OCI-LY7 (cell line): ENCODE measurements at regions not wholly inside any gene's neighbourhood (a gene's known extent, or its start where the extent isn't known, plus 50 kb on each side); places are given as distances from the start of the nearest gene placed in this dataset.

ENCODE experiments used
- BruUV-seq: library from RNA; stranded (reverse); fragments of 400-500 nt; replicated peaks from 2 replicates; lab custom pipeline; 2021; lab: Mats Ljungman, UMichigan
- CTCF ChIA-PET: fragments of 300-600 bp; sonication (Branson Sonifier 250); formaldehyde crosslinking; loops from one replicate; lab custom pipeline; 2022; ENCODE audit warnings: antibody characterized with exemption; ENCODE audit not compliant: unreplicated experiment; lab: Charles Lee
- POLR2A ChIA-PET: fragments of 300-600 bp; sonication (Branson Sonifier 250); formaldehyde crosslinking; loops from one replicate; lab custom pipeline; 2022; ENCODE audit warnings: antibody characterized with exemption; lab: Charles Lee
- DNase-seq: peaks from one replicate; pipeline ENCODE4 v3.0.0-alpha.2; 2015; ENCODE audit warnings: low spot score
- H2AFZ ChIP-seq: fragments of 200-600 bp; sonication (generic), shearing (Covaris generic); 2 replicates; pipeline ENCODE4 v1.6.1; 2014; ENCODE audit warnings: mild to moderate bottlenecking, antibody characterized with exemption, low read length, moderate library complexity
- H3K27ac ChIP-seq: fragments of 200-600 bp; sonication (generic); 2 replicates; pipeline ENCODE4 v1.5.1; 2014; ENCODE audit warnings: mixed run types, low read depth, mild to moderate bottlenecking, moderate library complexity, low read length, inconsistent platforms; ENCODE audit not compliant: poor library complexity, severe bottlenecking
- H3K36me3 ChIP-seq: fragments of 200-600 bp; sonication (generic); 2 replicates; pipeline ENCODE4 v1.6.1; 2014; ENCODE audit warnings: mild to moderate bottlenecking, antibody characterized with exemption, low read length, moderate library complexity, mixed read lengths; ENCODE audit not compliant: insufficient read depth
- H3K4me1 ChIP-seq: fragments of 200-600 bp; sonication (generic); 2 replicates; pipeline ENCODE4 v1.5.1; 2014; ENCODE audit warnings: mild to moderate bottlenecking, low read length; ENCODE audit not compliant: insufficient read depth, poor library complexity, severe bottlenecking
- H3K4me2 ChIP-seq: fragments of 200-600 bp; sonication (generic); 2 replicates; pipeline ENCODE4 v1.6.1; 2014; ENCODE audit warnings: mild to moderate bottlenecking, low read length
- H3K4me3 ChIP-seq: fragments of 200-600 bp; sonication (generic); 2 replicates; pipeline ENCODE4 v1.5.1; 2014; ENCODE audit warnings: mild to moderate bottlenecking, low read depth, low read length; ENCODE audit not compliant: poor library complexity, severe bottlenecking
- H3K79me2 ChIP-seq: fragments of 200-600 bp; sonication (generic); 2 replicates; pipeline ENCODE4 v1.6.1; 2016; ENCODE audit warnings: low read depth, mild to moderate bottlenecking, low read length, moderate library complexity, mixed read lengths; ENCODE audit not compliant: insufficient read depth
- H3K9me2 ChIP-seq: fragments of 200-600 bp; sonication (generic); 2 replicates; pipeline ENCODE4 v1.6.1; 2016; ENCODE audit warnings: mild to moderate bottlenecking, low read length, mixed read lengths; ENCODE audit not compliant: insufficient read depth
- H3K9me3 ChIP-seq: fragments of 200-600 bp; sonication (generic); 2 replicates; pipeline ENCODE4 v1.6.1; 2014; ENCODE audit warnings: mild to moderate bottlenecking, mixed run types, low read length, mixed read lengths
- H4K20me1 ChIP-seq: fragments of 200-600 bp; sonication (generic); 2 replicates; pipeline ENCODE4 v1.6.1; 2014; ENCODE audit warnings: mild to moderate bottlenecking, antibody characterized with exemption, low read length, moderate library complexity, mixed read lengths; ENCODE audit not compliant: insufficient read depth
- CTCF ChIP-seq: fragments of 200-600 bp; sonication (generic); conservative IDR thresholded peaks from 2 replicates; pipeline ENCODE4 v1.5.1; 2014; ENCODE audit warnings: mild to moderate bottlenecking, antibody characterized with exemption, low read length, moderate library complexity, mixed read lengths
- EZH2phosphoT487 ChIP-seq: fragments of 200-600 bp; sonication (generic); IDR thresholded peaks from 2 replicates; pipeline ENCODE4 v1.6.1; 2018; ENCODE audit warnings: low read depth, borderline replicate concordance, mild to moderate bottlenecking, mixed run types, antibody characterized with exemption, low read length, moderate library complexity, mixed read lengths
- intact Hi-C: fragments of 100-400 bp; cut with micrococcal nuclease; formaldehyde crosslinking; loops from one replicate; pipeline ENCODE4 v1.10.0; 2022; ENCODE audit not compliant: unreplicated experiment

GRCh38 chr1:22326931-22327330 is 124.7 kb upstream of the ZBTB40 start:
- no peak for TF ChIP-seq EZH2phosphoT487
- no peak for TF ChIP-seq CTCF

GRCh38 chr1:22327411-22327810 is 124.2 kb upstream of the ZBTB40 start:
- no peak overlapping the region for H2AFZ ChIP-seq
- H3K9me3 ChIP-seq: no peaks in the 10 kb centered on the region
- H3K79me2 ChIP-seq: no peaks in the 10 kb centered on the region
- no peaks in the 10 kb centered on the region for H3K4me1 ChIP-seq
- POLR2A ChIA-PET: no interaction called here
- no TSS peak for BruUV-seq
- H4K20me1 ChIP-seq: no peaks in the 10 kb centered on the region
- intact Hi-C loops: no loop called here
- TF ChIP-seq EZH2phosphoT487: no peak
- TF ChIP-seq CTCF: no peak
- no peaks in the 10 kb centered on the region for H3K36me3 ChIP-seq
- no peaks in the 10 kb centered on the region for H3K9me2 ChIP-seq
- H3K4me3 ChIP-seq: no peak overlapping the region
- no peak overlapping the region for H3K4me2 ChIP-seq
- H3K27ac ChIP-seq: no peak overlapping the region
- CTCF ChIA-PET: no interaction called here
- DNase-seq: no peak

More at GRCh38 chr1:22326931-22327330, 124.7 kb upstream of the ZBTB40 start:
- BruUV-seq: no TSS peak
- H3K9me3 ChIP-seq: no peaks in the 10 kb centered on the region
- ChIA-PET POLR2A (no interaction called here), CTCF (no interaction called here)
- H3K4me3 ChIP-seq: no peak overlapping the region
- H2AFZ ChIP-seq: no peak overlapping the region
- no peaks in the 10 kb centered on the region for H4K20me1 ChIP-seq
- H3K79me2 ChIP-seq: no peaks in the 10 kb centered on the region
- H3K27ac ChIP-seq: no peak overlapping the region
- H3K4me2 ChIP-seq: no peak overlapping the region
- intact Hi-C loops: no loop called here
- H3K4me1 ChIP-seq: no peaks in the 10 kb centered on the region
- no peaks in the 10 kb centered on the region for H3K36me3 ChIP-seq
- DNase-seq: no peak
- H3K9me2 ChIP-seq: no peaks in the 10 kb centered on the region

GRCh38 chr1:22328331-22329147 is 123.1 kb upstream of the ZBTB40 start:
- TF ChIP-seq CTCF: no peak
- H3K36me3 ChIP-seq: no peaks in the 10 kb centered on the region
- DNase-seq: no peak
- intact Hi-C loops: no loop called here
- no TSS peak for BruUV-seq
- no peaks in the 10 kb centered on the region for H3K9me2 ChIP-seq
- no peak overlapping the region for H3K4me2 ChIP-seq
- no peak overlapping the region for H2AFZ ChIP-seq
- ChIA-PET CTCF (no interaction called here), POLR2A (interaction anchor here (0.6 kb wide), 1 partner anchor 34 kb away, joined by 5 read pairs; no protein-coding TSS in a partner anchor)
- H3K4me3 ChIP-seq: no peak overlapping the region
- no peaks in the 10 kb centered on the region for H3K4me1 ChIP-seq
- H3K79me2 ChIP-seq: no peaks in the 10 kb centered on the region
- no peaks in the 10 kb centered on the region for H4K20me1 ChIP-seq
- H3K9me3 ChIP-seq: no peaks in the 10 kb centered on the region
- H3K27ac ChIP-seq: no peak overlapping the region
